ENCODE measurements at regions not wholly inside any gene's neighbourhood (a gene's known extent, or its start where the extent isn't known, plus 50 kb on each side); places are given as distances from the start of the nearest gene placed in this dataset.

GRCh38 chr14:98165976-98166375, 1106.0 kb downstream of the BCL11B start:
- CTCF ChIA-PET = no interaction called here

GRCh38 chr14:98167275-98167674, 1104.7 kb downstream of the BCL11B start:
- H3K4me3 ChIP-seq (replicated peaks in 1 of 3; ENCODE audit: insufficient read depth in 1 of 3, low read depth in 1 of 3, low read length in 3 of 3) = no peak overlapping the region
- H3K27me3 ChIP-seq (ENCODE audit: control insufficient read depth in 2 of 2, insufficient read depth in 2 of 2, low read length in 2 of 2) = no peaks in the 10 kb centered on the region
- H3K9me1 ChIP-seq (replicated peaks; ENCODE audit: control insufficient read depth, extremely low read depth, insufficient read depth, low read length) = no peaks in the 10 kb centered on the region
- ChIA-PET POLR2A (no interaction called here), CTCF (no interaction called here)
- TF ChIP-seq EZH2 (IDR thresholded peaks at IDR 0.05; ENCODE audit: borderline replicate concordance, low read depth, low read length, severe bottlenecking) (no peak), POLR2AphosphoS5 (IDR thresholded peaks at IDR 0.05; ENCODE audit: insufficient read depth, low read depth, low read length) (no peak), MYC (IDR thresholded peaks at IDR 0.05; ENCODE audit: low read depth, low read length) (no peak), MAX (IDR thresholded peaks at IDR 0.05; ENCODE audit: insufficient read depth, insufficient read length) (no peak)
- H2AFZ ChIP-seq (ENCODE audit: low read depth, low read length) = no peak overlapping the region
- no peaks in the 10 kb centered on the region for H3K36me3 ChIP-seq (ENCODE audit: control insufficient read depth in 2 of 2, extremely low read depth in 1 of 2, insufficient read depth in 2 of 2, low read length in 2 of 2)
- no peak overlapping the region for H3K27ac ChIP-seq (ENCODE audit: insufficient read depth, low read depth, low read length)
- DNase-seq (ENCODE audit: low read depth, low spot score) = no peak
- H3K4me1 ChIP-seq (ENCODE audit: control insufficient read depth, extremely low read depth, insufficient read depth, low read length) = no peaks in the 10 kb centered on the region
- H3K9me3 ChIP-seq (replicated peaks; ENCODE audit: control insufficient read depth, insufficient read depth, low read length) = peaks cover 15% of the 10 kb centered on the region
- H4K20me1 ChIP-seq (replicated peaks; ENCODE audit: control insufficient read depth, extremely low read depth, insufficient read depth, low read length) = no peaks in the 10 kb centered on the region
- H3K79me2 ChIP-seq (ENCODE audit: control insufficient read depth, insufficient read depth, low read length) = no peaks in the 10 kb centered on the region
- no peak overlapping the region for H3K9ac ChIP-seq (replicated peaks; ENCODE audit: extremely low read depth, insufficient read depth, low read length)
- no peak overlapping the region for H3K4me2 ChIP-seq (ENCODE audit: insufficient read depth, low read length)
- intact Hi-C loops (cut with micrococcal nuclease) (no loop called here), dilution Hi-C loops (cut with MboI; ENCODE audit: extremely low pct_ligation_motif_present, low sequenced_read_pairs) (no loop called here)
- FAIRE-seq = no peak
- no TSS peak for BruUV-seq (replicated peaks)

More at GRCh38 chr14:98165976-98166375, 1106.0 kb downstream of the BCL11B start:
- Histone ChIP-seq H3K9ac (replicated peaks; ENCODE audit: extremely low read depth, insufficient read depth, low read length) (no peak overlapping the region), H3K27me3 (ENCODE audit: control insufficient read depth in 2 of 2, insufficient read depth in 2 of 2, low read length in 2 of 2) (no peaks in the 10 kb centered on the region), H3K9me3 (replicated peaks; ENCODE audit: control insufficient read depth, insufficient read depth, low read length) (peaks cover 15% of the 10 kb centered on the region), H3K27ac (ENCODE audit: insufficient read depth, low read depth, low read length) (no peak overlapping the region), H4K20me1 (replicated peaks; ENCODE audit: control insufficient read depth, extremely low read depth, insufficient read depth, low read length) (no peaks in the 10 kb centered on the region), H3K4me2 (ENCODE audit: insufficient read depth, low read length) (no peak overlapping the region), H3K9me1 (replicated peaks; ENCODE audit: control insufficient read depth, extremely low read depth, insufficient read depth, low read length) (no peaks in the 10 kb centered on the region), H3K4me3 (replicated peaks in 1 of 3; ENCODE audit: insufficient read depth in 1 of 3, low read depth in 1 of 3, low read length in 3 of 3) (no peak overlapping the region), H3K36me3 (ENCODE audit: control insufficient read depth in 2 of 2, extremely low read depth in 1 of 2, insufficient read depth in 2 of 2, low read length in 2 of 2) (no peaks in the 10 kb centered on the region), H2AFZ (ENCODE audit: low read depth, low read length) (no peak overlapping the region), H3K79me2 (ENCODE audit: control insufficient read depth, insufficient read depth, low read length) (no peaks in the 10 kb centered on the region), H3K4me1 (ENCODE audit: control insufficient read depth, extremely low read depth, insufficient read depth, low read length) (no peaks in the 10 kb centered on the region)
- intact Hi-C loops (cut with micrococcal nuclease) = no loop called here
- BruUV-seq (replicated peaks) = no TSS peak
- DNase-seq (ENCODE audit: low read depth, low spot score) (no peak), FAIRE-seq (no peak)
- dilution Hi-C loops (cut with MboI; ENCODE audit: extremely low pct_ligation_motif_present, low sequenced_read_pairs) = no loop called here
- TF ChIP-seq JUN (IDR thresholded peaks at IDR 0.05; ENCODE audit: borderline replicate concordance, insufficient read depth, insufficient read length, low read depth) (no peak), MYC (IDR thresholded peaks at IDR 0.05; ENCODE audit: low read depth, low read length) (no peak), POLR2AphosphoS5 (IDR thresholded peaks at IDR 0.05; ENCODE audit: insufficient read depth, low read depth, low read length) (no peak), CTCF (IDR thresholded peaks at IDR 0.05; ENCODE audit: extremely low read depth in 1 of 2, insufficient read depth in 1 of 2, low read depth in 1 of 2, low read length in 2 of 2) (no peak)
- POLR2A ChIA-PET = no interaction called here
